ENCODE measurements at regions not wholly inside any gene's neighbourhood (a gene's known extent, or its start where the extent isn't known, plus 50 kb on each side); places are given as distances from the start of the nearest gene placed in this dataset.
"Not testable (repeated sequence)": the region's sequence is repeated elsewhere in the genome, so short reads cannot be mapped to it uniquely, and the experiment has no call there.

DNA sequence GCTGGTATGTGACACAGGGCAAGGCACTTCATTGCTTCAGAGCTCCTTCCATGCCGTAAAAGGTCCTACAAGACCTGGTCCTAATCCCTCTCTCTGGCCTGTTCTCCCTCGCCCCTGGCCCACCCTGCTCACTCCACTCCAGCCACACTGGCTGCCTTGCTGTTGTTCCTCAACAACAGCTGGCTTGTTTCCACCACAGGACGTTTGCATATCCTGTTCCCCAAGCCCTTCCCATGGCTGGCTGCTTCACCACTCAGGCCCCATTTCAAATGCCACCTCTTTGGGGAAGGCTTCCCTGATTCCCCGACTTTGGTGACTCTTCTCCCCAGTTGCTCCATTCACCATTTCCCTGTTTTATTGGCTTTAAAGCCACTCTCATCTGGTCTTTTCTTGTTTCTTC lies 129.1 kb upstream of the ALDH3B2 start:
- DNase-seq = not testable (repeated sequence)

DNA sequence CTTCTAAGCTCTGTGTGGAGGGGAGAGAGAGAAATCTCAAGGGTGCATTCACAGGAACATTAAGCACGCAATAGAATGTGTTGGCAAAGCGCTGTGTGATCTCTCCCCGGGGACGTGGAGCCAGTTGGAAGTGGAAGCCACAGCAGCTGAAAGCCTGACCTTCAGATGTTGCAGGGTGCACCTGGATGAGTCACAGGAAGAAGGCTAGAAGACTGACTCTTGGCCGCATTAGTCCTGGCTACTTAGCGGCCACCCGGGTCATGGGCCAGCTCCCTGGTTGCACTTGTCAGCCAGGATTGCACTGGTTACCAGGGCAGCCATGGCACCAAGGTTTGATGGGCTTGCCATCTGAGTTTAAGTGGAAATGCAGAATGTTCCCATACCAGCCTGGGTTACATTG lies 128.6 kb upstream of the ALDH3B2 start:
- DNase-seq = not testable (repeated sequence)

DNA sequence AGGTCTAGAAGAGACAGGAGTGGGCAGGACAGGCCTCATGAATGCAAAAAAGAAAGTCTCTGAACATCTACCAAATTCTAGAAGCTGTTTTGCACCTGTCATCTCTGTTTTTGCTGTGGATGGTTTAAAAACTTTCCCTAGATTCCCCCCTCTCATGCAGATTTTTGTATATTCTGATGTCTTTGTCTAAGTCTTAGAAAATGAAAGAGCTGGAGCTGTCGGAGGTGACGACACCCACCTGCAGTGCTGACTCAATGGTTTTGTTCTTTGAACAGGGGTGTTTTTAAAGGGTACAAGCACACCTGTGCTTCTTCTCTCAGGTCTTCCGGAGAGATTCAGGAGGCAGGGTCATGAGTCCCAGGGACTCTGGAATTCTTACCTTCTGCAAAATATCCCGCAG lies 128.2 kb upstream of the ALDH3B2 start:
- not testable (repeated sequence) for DNase-seq

DNA sequence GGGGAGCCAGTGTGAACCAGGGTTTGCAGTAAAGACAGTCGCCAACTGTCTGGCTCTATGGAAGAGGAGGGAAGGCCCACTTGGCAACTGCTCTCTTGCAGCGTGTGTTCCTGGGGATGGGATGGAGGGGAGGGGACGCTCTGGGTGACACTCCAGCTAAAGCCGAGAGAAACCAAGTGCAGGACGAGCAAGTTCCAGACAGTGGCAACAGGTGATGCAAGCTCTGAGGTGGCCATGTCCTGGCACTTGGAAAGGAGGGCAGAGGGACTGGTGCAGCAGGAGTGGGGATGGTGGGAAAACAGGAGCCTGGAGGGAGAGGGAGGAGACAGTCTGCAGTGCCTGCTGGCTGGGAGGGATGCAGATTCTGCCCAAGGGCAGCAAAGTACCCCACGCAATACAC lies 127.0 kb upstream of the ALDH3B2 start:
- not testable (repeated sequence) for DNase-seq

DNA sequence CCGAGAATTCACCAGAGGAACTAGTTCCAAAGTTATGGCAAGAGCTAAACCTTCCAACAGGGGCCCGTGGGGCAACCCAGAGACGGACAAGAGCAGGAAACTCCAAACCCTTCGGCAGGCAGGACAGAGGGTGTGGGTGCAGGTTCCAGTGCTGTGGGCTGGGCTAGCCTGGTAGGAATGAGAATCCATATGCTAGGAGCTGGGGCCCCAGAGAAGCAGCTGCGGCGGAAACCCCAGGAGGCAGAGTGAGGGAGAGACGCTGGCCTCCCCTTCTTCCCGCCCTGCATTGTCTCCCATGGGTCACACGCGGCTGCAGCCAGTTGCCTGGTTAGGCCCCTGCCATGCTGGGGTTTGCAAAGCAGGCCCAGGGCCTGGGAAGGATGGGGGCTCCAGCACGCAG lies 126.2 kb upstream of the ALDH3B2 start:
- not testable (repeated sequence) for DNase-seq

DNA sequence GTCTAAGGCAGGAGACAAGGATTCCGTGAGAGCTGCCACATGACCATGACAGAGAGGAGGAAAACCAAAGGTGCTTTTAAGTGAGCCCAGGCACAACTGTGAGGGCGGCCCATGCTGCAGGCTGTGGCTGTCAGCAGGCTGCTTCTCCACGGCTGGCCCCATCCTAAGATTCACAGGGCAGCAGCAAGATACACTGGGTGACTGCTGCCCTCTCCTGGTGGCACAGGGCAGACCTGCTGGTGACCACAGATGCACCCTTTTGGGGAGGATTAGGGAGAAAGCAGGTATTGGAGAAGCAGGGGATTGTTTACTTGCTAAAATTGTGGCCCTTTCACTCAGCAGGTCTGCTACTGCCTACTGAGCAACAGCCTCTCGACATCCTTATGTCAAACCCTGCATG lies 125.4 kb upstream of the ALDH3B2 start:
- DNase-seq = peak; percentile 9

DNA sequence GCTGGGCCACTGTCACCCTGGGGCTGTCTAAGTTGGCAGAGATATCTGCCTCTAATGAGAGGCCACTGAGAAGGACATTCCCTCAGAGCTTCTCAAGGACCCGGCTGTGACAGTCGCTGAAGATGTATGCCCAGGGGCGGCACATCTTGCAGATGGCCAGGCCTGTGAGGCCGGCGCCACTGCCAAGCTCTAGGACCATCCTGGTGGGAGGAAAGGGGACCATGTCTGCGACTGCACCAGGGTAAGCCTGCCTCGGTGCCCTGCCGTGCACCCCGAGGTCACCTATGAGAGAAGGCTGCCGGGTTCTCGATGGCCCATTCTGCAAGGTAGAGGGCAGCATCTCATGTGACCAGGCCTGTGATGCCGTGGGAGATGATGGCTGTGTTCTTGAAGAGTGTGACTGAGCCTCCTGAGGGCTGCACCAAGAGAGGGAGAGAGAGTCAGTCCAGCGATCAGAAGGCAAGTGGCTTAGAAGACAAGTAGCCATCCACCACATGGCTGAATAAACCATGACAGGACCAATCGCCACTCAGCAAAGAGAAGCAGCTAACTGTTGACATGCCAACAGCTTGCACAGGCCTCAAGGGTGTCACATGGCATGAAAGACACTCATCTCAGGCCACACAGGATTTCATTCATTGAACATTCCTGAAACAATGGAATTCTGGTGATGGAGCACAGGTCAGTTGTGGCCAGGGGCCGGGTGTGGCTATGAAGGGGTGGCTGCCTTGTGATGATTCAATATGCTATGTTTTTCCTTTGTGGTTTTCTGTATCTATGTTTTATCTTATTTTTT lies 123.5 kb upstream of the ALDH3B2 start:
- DNase-seq = not testable (repeated sequence)

DNA sequence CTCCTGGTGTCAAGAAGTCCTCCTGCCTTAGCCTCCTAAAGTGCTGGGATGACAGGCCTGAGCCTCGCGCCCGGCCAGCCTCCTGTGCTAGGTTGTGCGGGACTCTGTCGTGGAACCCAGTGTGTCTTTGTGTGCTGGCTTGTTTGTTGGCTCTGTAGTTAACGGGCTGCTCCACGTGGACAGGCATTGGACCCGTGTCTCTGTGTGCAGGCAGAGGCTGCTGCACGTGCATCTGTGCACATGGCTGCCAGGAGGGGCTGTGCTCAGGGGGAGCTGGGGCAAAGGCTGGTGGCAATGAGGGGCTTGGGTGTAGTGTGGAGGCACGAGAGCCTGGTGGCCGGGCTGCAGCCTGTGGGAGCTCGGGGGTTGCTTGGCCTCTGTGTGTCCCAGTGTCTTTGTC lies 121.3 kb upstream of the ALDH3B2 start:
- DNase-seq = no peak

DNA sequence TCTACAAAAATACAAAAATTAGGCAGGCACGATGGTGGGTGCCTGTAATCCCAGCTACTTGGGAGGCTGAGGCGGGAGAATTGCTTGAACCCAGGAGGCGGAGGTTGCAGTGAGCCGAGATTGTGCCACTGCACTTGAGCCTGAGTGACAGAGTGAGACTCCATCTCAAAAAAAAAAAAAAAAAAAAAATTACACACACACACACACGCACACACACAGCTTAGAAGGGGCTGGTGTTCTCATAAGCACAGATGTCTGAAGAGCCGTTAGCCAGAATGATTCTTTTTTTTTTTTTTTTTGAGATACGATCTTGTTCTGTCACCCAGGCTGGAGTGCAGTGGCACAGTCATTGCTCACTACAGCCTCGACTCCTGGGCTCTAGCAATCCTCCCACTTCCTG lies 119.3 kb upstream of the ALDH3B2 start:
- not testable (repeated sequence) for DNase-seq

DNA sequence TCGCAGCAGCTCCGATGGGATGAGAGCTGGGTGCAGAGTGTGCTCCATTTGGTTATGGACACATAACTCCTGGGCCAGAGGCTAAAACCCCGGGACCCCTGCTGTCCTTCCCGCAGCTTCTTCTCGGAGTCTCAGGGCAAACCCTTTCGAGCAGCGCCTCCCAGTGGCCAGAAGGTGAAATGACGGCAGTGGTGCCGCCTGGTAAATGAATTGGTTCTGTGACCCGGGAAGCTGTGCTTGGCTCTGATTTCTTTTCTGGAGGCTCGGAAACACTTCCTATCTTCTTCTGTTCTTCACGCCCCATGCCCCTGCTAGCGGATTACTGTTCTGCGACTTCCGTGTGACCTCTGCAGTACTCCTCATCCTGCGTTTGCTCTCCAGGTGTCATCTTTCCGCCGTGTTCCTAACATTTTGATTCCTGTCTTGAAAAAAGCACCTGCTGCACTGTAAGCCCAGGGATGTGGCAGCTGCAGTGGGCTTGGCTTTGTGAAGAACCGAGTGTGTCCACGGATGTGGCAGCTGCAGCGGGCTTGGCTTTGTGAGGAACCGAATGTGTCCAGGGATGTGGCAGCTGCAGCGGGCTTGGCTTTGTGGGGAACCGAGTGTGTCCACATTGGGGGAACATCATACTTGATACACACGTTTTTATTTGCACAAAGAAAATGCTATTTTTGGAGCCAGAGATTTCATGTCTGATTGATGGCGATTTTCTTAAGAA lies 118.0 kb upstream of the ALDH3B2 start:
- DNase-seq = peak; percentile 53

DNA sequence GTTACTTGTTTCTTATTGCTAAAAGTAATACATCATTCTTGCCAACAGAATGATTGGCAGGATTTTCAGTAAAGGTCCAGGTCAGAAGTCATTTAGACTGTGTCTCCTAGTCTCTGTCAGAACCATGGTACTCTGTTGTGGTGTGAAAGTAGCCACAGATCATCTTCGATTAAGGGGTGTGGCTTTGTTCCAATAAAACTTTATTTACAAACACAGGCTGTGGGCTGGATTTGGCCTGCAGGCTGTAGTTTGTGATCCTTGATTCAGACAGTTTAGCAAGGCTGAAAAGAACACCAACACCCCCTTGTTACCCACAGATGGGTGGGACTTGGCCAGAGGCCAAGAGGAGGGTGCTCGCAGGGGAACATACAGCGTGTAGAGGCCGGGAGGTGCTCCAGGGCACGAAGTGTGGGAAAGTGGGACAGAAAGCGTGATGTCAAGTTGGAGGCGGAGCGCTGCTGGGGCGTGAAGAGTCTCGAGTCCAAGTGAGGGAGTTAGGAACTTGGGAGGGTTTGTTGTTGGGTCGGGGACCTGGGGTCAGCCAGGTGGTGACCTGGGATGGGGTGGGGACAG lies 117.3 kb upstream of the ALDH3B2 start:
- not testable (repeated sequence) for DNase-seq

DNA sequence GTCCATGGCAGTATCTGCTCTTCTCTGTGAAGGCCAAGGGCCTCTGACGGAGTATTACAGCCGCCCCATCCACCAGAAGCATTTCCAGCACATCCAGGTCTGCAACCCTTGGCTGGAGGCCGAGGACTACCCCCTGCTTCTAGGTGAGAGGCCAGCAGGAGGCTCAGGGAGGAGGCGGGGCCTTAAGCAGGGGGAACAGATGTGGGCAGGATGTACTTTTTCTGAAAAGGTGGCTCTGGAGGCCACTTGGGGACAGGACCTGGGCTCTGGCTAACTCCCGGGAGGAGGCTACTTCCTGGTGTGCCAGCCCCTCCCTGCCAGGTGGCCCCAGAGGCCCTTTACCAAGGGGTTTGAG lies 113.9 kb upstream of the ALDH3B2 start:
- DNase-seq = not testable (repeated sequence)

DNA sequence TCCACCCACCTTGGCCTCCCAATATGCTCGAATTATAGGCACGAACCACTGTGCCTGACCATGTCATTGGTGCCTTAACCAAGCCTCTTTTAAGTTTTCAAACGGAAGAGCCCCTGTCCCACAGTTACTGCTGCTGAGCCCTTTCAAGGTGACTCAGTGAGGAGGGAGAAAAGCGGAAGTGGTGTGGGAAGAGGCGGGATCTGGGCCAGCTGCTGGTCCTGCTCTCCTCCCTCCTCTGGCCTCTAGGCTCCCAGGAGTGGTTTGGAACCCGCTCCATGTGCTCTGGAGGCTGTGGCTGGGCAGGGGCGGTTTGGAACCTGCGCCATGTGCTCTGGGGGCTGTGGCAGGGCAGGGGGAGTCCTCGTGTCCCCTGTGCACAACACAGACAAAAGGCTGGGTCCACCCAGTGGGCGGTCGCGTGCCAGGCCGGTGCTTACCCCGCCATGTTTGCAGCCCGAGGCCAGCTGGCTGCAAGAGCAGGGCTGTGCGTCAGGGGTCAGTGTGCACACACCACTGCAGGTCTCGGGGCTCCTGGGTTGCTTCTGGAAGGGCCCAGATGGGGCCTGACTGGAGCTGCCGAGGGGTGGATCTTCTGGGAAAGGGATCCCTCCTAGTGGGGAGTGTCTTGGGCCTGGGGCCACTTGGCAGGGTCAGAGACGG lies 113.4 kb upstream of the ALDH3B2 start:
- DNase-seq = not testable (repeated sequence)

DNA sequence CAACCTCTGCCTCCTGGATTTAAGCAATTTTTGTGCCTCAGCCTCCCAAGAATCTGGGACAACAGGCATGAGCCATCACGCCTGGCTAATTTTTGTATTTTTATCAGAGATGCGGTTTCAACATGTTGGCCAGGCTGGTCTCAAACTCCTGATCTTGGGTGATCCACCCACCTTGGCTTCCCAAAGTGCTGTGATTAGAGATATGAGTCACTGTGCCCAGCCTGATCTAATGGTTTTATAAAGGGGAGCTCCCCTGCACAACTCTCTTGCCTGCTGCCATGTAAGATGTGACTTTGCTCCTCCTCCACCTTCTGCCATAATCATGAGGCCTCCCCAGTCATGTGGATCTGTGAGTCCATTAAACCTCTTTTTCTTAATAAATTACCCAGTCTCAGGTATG lies 107.5 kb upstream of the ALDH3B2 start:
- DNase-seq = not testable (repeated sequence)

DNA sequence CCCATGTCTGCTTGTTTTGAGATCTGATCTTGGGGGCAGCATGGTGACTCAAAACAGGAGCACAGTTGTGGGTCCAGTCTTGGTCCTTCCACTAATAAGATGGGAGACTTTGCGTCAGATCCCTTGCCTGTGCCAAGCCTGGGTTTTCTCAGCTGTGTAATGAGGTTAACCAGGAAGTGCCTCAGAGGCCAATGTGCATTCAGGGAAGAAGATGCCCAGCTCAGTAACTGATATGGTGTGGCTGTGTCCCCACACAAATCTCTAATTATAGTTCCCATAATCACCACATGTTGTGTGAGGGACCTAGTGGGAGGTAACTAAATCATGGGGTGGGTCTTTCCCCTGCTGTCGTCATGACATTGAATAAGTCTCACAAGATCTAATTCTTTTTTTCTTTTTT lies 107.1 kb upstream of the ALDH3B2 start:
- not testable (repeated sequence) for DNase-seq

DNA sequence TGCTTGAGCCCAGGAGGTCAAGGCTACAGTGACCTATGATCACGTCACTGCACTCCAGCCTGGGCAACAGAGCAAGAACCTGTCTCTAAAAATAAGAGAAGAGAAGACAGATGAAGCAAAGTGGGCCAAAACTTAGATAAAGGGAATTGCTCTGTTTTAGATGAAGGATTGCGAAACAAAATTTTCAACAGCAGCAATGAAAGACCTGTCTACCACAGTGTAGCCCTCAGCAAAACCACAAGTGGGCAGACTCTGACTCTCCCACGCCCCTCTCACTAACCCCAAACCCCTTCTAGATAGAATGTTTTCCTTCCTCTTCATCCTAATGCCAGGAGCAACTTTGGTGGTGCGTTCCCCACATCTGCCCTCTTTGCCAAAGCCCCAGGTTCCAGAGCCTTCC lies 105.6 kb upstream of the ALDH3B2 start:
- no peak for DNase-seq

DNA sequence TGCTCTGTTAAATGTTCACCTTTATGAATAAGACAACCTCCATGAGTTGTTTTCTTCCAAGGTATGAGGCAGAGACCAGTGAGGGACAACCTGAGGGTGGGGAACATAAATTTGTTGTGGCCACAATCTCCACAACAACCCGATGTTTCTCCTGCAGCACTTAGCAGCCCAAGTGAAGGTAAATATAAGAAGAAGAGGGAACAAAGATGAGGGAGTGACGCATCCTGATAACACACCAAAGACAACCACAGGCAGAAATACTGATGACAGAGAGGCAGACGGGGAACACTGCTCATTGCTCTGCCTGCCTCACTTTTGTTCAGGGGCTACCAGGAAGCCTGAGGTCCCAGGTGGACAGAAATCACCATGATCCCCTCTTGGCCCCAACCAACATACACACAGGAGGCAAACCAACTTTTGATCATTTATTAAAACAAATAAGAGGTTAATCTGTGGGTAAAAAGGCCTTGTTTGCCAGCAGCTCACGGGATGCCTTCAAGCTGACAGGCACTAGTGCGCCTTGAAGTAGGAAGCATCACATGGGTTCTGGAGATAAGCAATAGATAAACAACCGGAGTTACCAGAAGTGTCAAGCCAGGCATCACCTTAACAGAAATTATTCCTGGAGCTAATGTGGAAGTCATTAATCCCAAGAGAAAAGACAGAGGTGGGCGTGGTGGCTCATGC lies 104.9 kb upstream of the ALDH3B2 start:
- DNase-seq = not testable (repeated sequence)

DNA sequence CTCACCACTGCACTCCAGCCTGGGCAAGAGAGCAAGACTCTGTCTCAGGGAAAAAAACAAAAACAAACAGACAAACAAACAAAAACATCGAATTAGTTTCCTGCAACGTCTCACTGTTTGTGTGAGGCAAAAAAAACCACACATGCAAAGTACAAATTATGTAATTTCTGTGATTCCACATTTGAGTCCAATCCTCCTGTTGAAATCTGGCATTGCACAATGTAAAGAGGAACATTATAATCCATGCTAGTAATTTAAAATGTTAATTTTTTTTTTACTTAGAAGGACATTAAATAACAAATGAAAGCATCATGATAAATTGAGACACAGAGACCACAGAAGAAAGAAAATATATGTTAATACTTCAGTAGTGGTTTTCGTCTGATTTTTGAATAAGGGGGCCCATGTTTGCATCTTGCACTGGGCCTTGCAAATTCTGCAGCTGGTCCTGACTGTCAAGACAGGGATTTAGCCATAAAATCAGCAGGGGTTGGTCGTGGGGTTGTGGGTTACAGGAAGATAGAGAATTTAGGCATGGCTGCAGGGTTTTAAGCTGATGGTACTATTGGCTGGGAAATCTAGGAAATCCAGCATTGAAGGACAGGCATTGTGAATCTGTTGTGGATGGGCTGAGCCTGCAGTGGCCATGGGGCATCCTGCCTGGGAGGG lies 102.6 kb upstream of the ALDH3B2 start:
- no peak for DNase-seq

DNA sequence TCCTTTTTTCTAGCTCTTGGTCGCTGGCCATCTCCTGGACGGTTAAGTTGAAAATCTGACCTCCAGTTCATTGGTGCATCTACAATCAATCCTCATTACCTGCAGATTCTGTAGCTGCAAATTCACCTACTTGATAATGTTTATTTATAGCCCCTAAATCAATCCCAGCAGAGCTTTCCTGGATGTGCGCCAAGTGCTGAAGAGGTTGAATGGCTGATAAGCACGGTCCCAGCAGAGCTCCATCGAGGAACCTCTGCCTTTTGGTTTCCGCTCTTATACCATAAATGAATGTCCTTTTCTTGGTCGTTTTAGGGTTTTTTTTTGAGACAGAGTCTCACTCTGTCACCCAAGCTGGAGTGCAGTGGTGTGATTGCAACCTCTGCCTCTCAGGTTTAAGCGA lies 99.8 kb upstream of the ALDH3B2 start:
- not testable (repeated sequence) for DNase-seq

DNA sequence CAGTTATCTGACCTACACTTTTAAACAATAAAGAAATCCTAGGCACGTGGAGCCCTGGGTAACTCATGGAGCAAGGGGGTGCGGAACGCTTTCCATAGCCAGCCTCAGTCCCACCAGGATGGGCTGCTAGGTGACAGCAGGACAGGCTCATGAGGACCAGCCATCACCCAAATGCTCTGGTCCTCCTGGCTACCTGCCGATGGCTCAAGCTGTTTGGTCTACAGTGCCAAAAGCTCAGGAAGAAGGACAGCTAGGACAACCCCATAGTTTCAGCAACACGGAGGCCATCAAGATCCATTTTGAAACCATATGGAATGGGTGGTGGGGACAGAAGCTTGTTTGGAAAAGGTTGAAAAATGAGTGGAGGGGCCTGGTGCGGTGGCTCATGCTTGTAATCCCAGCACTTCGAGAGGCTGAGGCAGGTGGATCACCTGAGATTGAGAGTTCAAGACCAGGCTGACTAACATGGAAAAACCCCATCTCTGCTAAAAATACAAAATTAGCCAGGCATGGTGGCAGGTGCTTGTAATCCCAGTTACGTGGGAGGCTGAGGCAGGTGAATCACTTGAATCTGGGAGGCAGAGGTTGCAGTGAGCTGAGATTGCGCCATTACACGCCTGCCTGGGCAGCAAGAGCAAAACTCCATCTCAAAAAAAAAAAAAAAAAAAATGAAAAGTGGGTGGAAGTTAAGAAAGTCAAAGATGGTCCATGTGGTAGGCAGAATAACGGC lies 93.7 kb upstream of the ALDH3B2 start:
- peak; percentile 27 for DNase-seq

DNA sequence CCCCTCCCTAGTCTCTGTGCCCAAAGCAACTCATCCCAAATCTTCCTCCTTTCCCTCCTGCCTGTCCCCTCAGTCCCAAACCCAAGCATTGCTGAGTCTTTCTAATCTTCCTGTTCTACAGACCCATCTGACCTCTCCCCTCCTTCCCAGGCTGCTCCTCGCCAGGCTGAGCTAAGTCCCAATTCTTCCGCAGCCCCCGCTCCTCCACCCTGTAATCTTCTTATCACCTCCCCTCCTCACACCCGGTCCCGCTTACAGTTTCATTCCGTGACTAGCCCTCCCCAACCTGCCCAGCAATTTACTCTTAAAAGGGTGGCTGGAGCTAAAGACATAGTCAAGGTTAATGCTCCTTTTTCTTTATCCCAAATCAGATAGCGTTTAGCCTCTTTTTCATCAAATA lies 86.8 kb upstream of the ALDH3B2 start:
- DNase-seq = not testable (repeated sequence)

DNA sequence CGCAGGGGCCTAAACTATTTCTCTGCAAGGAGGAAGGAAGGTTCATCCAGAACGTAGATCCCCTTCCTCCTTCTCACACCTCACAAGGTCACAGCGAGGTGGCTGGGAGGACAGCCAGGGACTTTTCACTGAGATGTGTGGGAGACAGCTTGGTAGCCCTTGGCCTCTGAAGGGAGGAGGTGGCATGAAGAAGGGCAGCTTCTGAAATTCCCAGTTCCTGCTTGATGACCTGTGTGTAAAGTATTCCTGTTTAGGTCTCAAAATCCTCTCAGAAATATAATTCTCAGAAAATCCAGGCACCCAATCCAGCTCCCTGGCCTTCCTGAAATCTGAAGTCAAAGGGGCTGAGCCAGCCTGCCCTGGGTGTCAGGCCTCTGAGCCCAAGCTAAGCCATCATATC lies 84.9 kb upstream of the ALDH3B2 start:
- not testable (repeated sequence) for DNase-seq

Measured in stimulated activated CD4-positive, alpha-beta T cell treated with anti-CD3 and anti-CD28 coated beads, Interleukin-1b, Interleukin-23, amount 100 ng/mL, for 48 hours (primary cell).